Activated CD8-positive, alpha-beta memory T cell treated with anti-CD3 and anti-CD28 coated beads, Interleukin-2, amount 10 ng/mL, durations not matched to agents 7 days and 5 days (primary cell): ENCODE measurements at regions not wholly inside any gene's neighbourhood (a gene's known extent, or its start where the extent isn't known, plus 50 kb on each side); places are given as distances from the start of the nearest gene placed in this dataset.
"Not testable (repeated sequence)": the region's sequence is repeated elsewhere in the genome, so short reads cannot be mapped to it uniquely, and the experiment has no call there.

Experiments
- ATAC-seq: fragments of 150-1000 bp; cut with Tn5 transposase; one replicate; pipeline ENCODE4 v1.10.0; 2021; ENCODE audit warnings: moderate library complexity
- CTCF ChIA-PET: fragments of 350-600 bp; sonication (Branson Sonifier 250); formaldehyde crosslinking; loops from one replicate; lab custom pipeline; 2021; ENCODE audit warnings: antibody characterized with exemption; lab: Charles Lee
- DNase-seq: peaks from one replicate; pipeline ENCODE4 v3.0.0-alpha.2; 2020
- H3K27ac Mint-ChIP-seq: one replicate; pipeline ENCODE4 v1.8.0; 2021; ENCODE audit warnings: mild to moderate bottlenecking, mixed read lengths
- H3K27me3 Mint-ChIP-seq: one replicate; pipeline ENCODE4 v1.8.0; 2021; ENCODE audit warnings: mixed read lengths
- H3K36me3 Mint-ChIP-seq: one replicate; pipeline ENCODE4 v1.8.0; 2021; ENCODE audit warnings: mild to moderate bottlenecking, mixed read lengths
- H3K4me1 Mint-ChIP-seq: one replicate; pipeline ENCODE4 v1.8.0; 2021; ENCODE audit warnings: mixed read lengths
- H3K4me3 Mint-ChIP-seq: one replicate; pipeline ENCODE4 v1.8.0; 2021; ENCODE audit warnings: mild to moderate bottlenecking, moderate library complexity, mixed read lengths
- H3K9me3 Mint-ChIP-seq: one replicate; pipeline ENCODE4 v1.8.0; 2022; ENCODE audit warnings: low read depth, mixed read lengths

DNA sequence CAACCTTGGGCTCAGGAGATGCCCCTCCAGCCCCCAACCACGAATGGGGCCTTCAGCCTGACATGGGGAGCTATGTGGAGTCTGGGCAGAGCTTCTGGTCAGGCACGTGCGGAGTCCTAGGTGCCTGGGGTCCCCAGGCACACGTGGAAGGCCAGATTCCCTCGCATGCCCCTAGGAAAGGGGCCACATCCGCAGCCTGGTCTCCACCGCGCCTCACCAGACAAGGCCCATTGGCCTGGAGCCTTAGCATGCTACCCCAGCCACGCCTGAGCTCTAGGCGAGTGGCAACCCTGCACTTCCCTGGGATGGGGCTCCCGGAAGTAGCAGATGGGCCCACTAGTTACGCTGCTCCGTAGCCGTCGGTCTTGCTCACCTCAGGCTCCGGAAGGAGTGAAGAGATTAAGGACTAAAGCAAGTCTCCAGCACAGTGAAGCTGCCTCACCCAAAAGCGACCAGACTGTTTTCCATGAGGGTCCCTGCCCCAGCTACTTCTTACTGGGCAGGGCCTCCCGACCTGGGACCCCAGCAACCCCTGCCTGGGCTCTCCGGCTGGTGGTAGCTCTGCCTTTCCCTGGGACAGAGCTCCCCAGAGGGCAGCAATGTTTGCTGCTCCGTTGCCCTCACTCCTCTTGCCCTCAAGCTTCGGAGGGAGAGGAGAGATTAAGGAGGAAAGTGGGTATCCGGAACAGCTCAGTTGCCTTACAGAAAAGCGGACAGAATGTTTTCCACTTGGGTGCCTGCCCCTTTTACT is 93.2 kb upstream of the IMPG1 start:
- Mint-ChIP-seq H3K27me3 (no peaks in the 10 kb centered on the region), H3K36me3 (no peaks in the 10 kb centered on the region), H3K4me1 (no peaks in the 10 kb centered on the region), H3K4me3 (no peak overlapping the region), H3K9me3 (peaks cover 8% of the 10 kb centered on the region), H3K27ac (no peak overlapping the region)
- CTCF ChIA-PET, result no interaction called here
- no peak for DNase-seq
- ATAC-seq, result no peak

DNA sequence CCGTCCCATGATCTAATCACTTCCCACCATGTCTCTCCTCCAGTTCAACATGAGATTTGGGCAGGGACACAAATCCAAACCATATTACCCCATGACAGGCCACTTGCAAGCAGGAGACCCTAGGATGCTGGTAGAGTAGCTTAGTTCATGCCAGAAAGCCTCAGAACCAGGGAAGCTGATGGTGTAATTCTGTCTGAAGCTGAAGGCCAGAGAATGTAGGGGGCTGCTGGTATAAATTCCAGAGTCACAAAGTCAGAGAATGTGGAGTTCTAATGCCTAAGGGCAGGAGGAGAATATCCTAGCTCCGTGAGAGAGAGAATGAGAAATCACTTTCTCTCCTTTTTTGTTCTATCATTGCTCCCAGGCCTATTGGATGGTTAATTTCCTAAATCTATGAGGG is 90.3 kb upstream of the IMPG1 start:
- ATAC-seq, result no peak
- no peak overlapping the region for H3K4me3 Mint-ChIP-seq
- H3K4me1 Mint-ChIP-seq, result no peaks in the 10 kb centered on the region
- no peaks in the 10 kb centered on the region for H3K36me3 Mint-ChIP-seq
- H3K9me3 Mint-ChIP-seq, result peaks cover 17% of the 10 kb centered on the region
- H3K27me3 Mint-ChIP-seq, result no peaks in the 10 kb centered on the region
- CTCF ChIA-PET, result no interaction called here
- no peak for DNase-seq
- H3K27ac Mint-ChIP-seq, result no peak overlapping the region

DNA sequence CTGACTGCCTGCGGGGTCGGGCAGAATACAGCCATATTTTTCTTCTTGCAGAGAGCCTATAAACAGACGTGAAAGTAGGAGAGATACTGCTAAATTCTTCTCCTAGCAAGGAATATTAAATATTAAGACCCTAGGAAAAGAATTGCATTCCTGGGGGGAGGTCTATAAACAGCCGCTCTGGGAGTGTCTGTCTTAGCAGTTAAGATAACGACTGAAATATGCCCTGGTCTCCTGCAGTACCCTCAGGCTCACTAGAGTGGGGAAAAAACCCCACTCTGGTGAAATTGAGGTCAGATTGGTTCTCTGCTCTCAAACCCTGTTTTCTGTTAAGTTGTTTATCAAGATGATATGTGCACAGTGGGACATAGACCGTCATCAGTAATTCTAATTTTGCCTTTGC is 85.3 kb upstream of the IMPG1 start:
- CTCF ChIA-PET, DNase-seq, H3K27ac Mint-ChIP-seq, H3K4me1 Mint-ChIP-seq, H3K36me3 Mint-ChIP-seq, H3K4me3 Mint-ChIP-seq, H3K27me3 Mint-ChIP-seq, ATAC-seq: not testable (repeated sequence)
- peaks cover 12% of the 10 kb centered on the region for H3K9me3 Mint-ChIP-seq

DNA sequence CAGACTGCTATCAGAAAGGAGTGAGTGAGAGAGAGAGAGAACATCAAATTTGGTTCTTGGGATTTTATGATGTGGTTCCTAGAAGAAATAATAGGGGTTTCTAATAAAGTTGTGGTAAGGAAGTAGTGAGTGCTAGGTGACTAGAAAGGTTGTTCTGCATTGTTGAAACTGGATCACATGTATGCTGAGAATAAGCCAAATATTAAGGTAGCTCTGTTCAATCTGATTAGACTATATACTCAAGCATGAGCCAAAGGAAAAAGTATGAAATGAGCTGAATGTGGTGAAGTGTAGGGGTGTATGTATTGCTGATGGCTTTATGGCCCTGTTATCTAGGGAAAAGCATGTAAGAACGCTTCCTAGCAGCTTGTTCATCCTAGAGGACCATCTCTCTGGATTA is 63.0 kb upstream of the IMPG1 start:
- Mint-ChIP-seq H3K4me1 (no peaks in the 10 kb centered on the region), H3K27ac (no peak overlapping the region), H3K36me3 (no peaks in the 10 kb centered on the region), H3K27me3 (no peaks in the 10 kb centered on the region), H3K9me3 (peaks cover 4% of the 10 kb centered on the region), H3K4me3 (no peak overlapping the region)
- no peak for ATAC-seq
- CTCF ChIA-PET, result interaction anchor here (1.1 kb wide), 1 partner anchor 74 kb away, joined by 3 read pairs; no protein-coding TSS in a partner anchor
- no peak for DNase-seq

DNA sequence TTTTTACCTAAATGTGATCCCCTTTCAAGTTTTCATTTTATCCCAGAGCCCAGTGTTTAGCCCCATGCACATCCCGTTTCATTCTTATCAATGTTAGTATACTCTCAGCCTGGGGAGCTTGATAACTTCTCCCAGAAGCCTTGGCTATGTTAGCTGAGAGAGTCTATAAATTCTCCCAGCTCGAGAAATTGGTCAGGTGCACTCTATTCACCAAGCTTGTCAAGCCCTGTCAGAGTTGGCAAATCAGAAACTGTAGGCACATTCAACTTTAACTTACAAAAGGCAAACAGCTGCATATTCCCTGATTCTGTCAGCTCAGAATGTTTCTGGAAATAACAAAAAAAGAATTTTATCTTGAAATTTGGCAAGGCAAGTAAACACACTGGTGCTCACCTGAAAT is 62.2 kb upstream of the IMPG1 start:
- H3K36me3 Mint-ChIP-seq, result no peaks in the 10 kb centered on the region
- DNase-seq (no peak), ATAC-seq (no peak)
- no peak overlapping the region for H3K4me3 Mint-ChIP-seq
- no peaks in the 10 kb centered on the region for H3K27me3 Mint-ChIP-seq
- CTCF ChIA-PET, result interaction anchor here (1.1 kb wide), 1 partner anchor 73 kb away, joined by 3 read pairs; no protein-coding TSS in a partner anchor
- H3K4me1 Mint-ChIP-seq, result no peaks in the 10 kb centered on the region
- peaks cover 8% of the 10 kb centered on the region for H3K9me3 Mint-ChIP-seq
- no peak overlapping the region for H3K27ac Mint-ChIP-seq

DNA sequence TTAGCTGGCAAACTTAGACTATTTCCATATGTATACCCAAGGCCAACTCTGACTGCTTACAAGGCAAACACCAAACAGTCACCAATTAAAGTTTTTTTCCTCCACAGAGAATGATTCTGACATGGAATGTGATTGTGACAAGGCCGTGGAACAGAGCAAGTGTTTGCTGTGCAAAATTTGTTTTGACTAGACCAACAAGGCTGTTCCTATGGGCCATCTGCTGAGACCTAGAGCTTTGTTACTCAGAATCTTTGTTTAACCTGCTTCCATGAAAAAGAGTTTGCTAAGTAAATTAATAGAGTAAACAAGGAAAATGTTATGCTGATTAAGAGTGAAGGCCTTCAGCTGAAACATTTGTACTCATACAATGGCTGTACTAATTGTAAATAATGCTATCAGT is 51.6 kb upstream of the IMPG1 start:
- CTCF ChIA-PET, result no interaction called here
- DNase-seq (no peak), ATAC-seq (no peak)
- Mint-ChIP-seq H3K27me3 (no peaks in the 10 kb centered on the region), H3K36me3 (no peaks in the 10 kb centered on the region), H3K27ac (no peak overlapping the region), H3K4me1 (no peaks in the 10 kb centered on the region), H3K4me3 (no peak overlapping the region), H3K9me3 (peaks cover under 1% of the 10 kb centered on the region)
